Hematopoietic multipotent progenitor cell (in vitro differentiated cells): ENCODE measurements at regions not wholly inside any gene's neighbourhood (a gene's known extent, or its start where the extent isn't known, plus 50 kb on each side); places are given as distances from the start of the nearest gene placed in this dataset.
"Not testable (repeated sequence)": the region's sequence is repeated elsewhere in the genome, so short reads cannot be mapped to it uniquely, and the experiment has no call there.

ENCODE experiments used
- DNase-seq, 3 donors: peaks; one replicate each; pipeline ENCODE4 v3.0.0-alpha.2; 2011 to 2015; ENCODE audit warnings: low read depth in 2 of 3, low spot score in 2 of 3

- DNase-seq: no peak
Observed at GRCh38 chr11:92594251-92594650, 369.6 kb downstream of the FAT3 start.

- no peak for DNase-seq
Observed at GRCh38 chr11:92595052-92595451, 370.4 kb downstream of the FAT3 start.

- DNase-seq: no peak
Observed at GRCh38 chr11:92596596-92597317, 372.1 kb downstream of the FAT3 start.

- DNase-seq: no peak
Observed at GRCh38 chr11:92601048-92601447, 368.4 kb upstream of the MTNR1B start.

- DNase-seq: no peak
Observed at GRCh38 chr11:92605667-92606066, 363.8 kb upstream of the MTNR1B start.

- no peak for DNase-seq
Observed at GRCh38 chr11:92607969-92608722, 361.3 kb upstream of the MTNR1B start.

GRCh38 chr11:92611157-92611556 lies 358.3 kb upstream of the MTNR1B start:
- DNase-seq: no peak

GRCh38 chr11:92618020-92618419 lies 351.4 kb upstream of the MTNR1B start:
- DNase-seq: not testable (repeated sequence)

GRCh38 chr11:92623055-92623454 lies 346.4 kb upstream of the MTNR1B start:
- DNase-seq: no peak

GRCh38 chr11:92625894-92626293 lies 343.6 kb upstream of the MTNR1B start:
- no peak for DNase-seq

- DNase-seq: no peak
Observed at GRCh38 chr11:92626624-92627023, 342.8 kb upstream of the MTNR1B start.

GRCh38 chr11:92627615-92628256 lies 341.7 kb upstream of the MTNR1B start:
- DNase-seq: no peak

- peak in 1 of 3 donors; percentile 0 for DNase-seq
Observed at GRCh38 chr11:92628401-92629292, 340.8 kb upstream of the MTNR1B start.

GRCh38 chr11:92632495-92632894 lies 337.0 kb upstream of the MTNR1B start:
- DNase-seq: no peak

- DNase-seq: no peak
Observed at GRCh38 chr11:92633820-92634219, 335.6 kb upstream of the MTNR1B start.

GRCh38 chr11:92636543-92637188 lies 332.8 kb upstream of the MTNR1B start:
- DNase-seq: no peak

GRCh38 chr11:92638678-92639077 lies 330.8 kb upstream of the MTNR1B start:
- no peak for DNase-seq

GRCh38 chr11:92642177-92642931 lies 327.1 kb upstream of the MTNR1B start:
- no peak for DNase-seq

- DNase-seq: no peak
Observed at GRCh38 chr11:92643827-92644226, 325.6 kb upstream of the MTNR1B start.
